ENCODE measurements at regions not wholly inside any gene's neighbourhood (a gene's known extent, or its start where the extent isn't known, plus 50 kb on each side); places are given as distances from the start of the nearest gene placed in this dataset.

- DNase-seq: no peak
Measured at GRCh38 chr14:97311411-97311810, 514.2 kb downstream of the VRK1 start.

- no peak for DNase-seq
Measured at GRCh38 chr14:97312910-97313309, 515.7 kb downstream of the VRK1 start.

DNA sequence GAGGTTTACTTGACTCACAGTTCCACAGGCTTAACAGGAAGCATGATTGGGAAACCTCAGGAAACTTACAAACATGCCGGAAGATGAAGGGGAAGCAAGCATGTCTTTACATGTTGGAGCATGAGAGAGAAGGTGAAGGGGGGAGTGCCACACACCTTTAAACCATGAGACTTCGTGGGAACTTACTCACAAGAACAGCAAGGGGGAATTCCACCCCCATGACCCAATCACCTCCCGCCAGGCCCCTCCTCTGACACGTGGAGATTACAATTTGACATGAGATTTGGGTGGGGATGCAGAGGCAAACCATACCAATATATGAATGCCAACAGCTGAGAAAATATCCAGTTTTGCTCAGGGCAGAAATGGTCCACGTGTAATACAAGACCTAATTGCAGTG is 518.6 kb downstream of the VRK1 start:
- DNase-seq: no peak

DNA sequence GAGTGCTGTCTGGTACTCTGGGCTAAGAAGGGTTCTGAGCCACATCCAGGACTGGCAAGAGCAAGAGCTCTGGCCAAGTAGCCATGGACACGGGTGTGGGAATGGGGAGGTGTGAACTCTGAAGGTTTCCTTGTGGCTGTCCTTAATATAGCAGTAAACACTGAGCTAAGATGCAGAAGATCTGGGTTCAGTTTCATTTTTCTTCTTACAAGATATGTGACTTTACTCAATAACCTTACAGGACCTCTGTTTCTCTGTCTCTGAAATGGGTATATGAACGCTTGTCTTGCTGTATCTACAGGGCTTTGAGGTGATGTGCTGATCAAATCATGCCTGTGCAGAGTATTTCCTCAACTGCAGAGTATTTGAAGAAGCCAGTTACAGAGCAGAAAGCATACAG is 521.2 kb downstream of the VRK1 start:
- DNase-seq: no peak

DNA sequence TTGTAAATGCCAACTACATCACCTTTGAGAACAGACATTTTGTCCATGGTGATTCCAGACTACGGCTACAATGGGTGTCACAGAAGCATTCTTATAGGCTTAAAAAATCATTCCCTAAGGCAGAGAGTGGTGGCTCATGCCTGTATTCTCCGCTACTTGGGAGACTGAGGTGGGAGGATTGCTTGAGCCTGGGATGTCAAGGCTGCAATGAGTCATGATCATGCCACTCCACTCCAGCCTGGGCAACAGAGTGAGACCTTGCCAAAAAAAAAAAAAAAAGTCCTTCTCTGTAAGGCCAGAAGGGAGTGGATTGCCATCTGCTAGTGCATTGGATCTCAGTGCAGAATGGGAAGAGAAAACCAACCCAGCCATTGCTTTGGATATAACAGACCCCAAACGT is 522.5 kb downstream of the VRK1 start:
- no peak for DNase-seq

- DNase-seq: no peak
Measured at GRCh38 chr14:97328743-97329142, 531.6 kb downstream of the VRK1 start.

GRCh38 chr14:97329701-97330100 is 532.5 kb downstream of the VRK1 start:
- no peak for DNase-seq

DNA sequence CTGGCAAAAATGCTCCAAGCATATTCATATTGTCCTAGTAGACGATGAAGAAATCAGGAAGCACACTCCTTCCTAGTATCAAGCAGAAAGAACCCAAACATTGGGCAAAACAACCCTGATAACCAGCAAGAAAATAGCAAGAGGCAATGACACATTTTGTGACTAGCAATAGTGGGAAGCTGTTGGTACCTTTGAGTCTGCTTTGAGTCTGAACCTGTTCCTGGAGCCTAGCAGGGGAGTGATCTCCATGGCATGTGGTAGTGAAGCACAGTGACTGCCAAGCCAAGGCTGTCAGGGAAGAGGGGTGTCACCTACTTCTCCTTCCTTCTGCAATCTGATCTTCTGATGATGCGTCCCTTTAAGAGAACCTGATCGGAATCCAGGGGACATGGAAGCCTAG is 533.9 kb downstream of the VRK1 start:
- DNase-seq: no peak

DNA sequence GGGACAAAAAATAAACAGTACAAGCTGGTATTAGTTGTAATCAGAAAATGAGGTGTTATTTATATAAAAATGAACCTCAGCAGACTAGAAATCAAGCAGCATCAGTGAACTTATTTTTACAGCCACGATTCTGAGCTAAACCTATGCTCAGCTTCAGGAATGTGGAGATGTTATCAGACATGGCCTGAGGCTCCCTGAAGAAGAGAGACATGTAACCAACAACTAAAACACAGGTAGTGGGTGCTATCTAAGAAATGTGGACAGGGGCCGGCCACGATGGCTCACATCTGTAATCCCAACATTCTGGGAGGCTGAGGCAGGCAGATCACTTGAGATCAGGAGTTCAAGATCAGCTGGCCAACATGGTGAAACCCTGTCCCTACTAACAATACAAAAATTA is 534.3 kb downstream of the VRK1 start:
- no peak for DNase-seq

DNA sequence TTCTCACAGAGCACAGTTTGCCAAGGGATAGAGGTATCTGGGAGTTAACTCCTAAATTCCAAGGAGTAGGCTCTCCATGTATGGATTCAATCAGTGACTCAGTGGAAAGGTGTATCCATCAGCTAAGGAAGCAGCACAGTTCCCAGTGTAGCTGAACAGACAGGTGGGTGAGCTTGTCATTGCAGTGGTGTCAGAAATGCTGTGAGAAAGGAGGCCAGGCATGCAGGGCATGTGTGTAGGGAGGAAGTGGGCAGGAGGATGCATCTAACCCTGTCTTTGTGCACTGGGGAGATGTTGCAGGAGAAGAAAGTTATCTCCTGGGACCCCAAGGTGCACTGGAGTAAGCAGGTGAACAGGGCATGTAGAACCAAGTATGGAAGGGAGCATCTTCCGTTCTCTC is 539.0 kb downstream of the VRK1 start:
- no peak for DNase-seq

- DNase-seq: no peak
Measured at GRCh38 chr14:97336816-97337215, 539.6 kb downstream of the VRK1 start.

- no peak for DNase-seq
Measured at GRCh38 chr14:97337267-97337666, 540.1 kb downstream of the VRK1 start.

GRCh38 chr14:97337670-97338069 is 540.5 kb downstream of the VRK1 start:
- DNase-seq: no peak

DNA sequence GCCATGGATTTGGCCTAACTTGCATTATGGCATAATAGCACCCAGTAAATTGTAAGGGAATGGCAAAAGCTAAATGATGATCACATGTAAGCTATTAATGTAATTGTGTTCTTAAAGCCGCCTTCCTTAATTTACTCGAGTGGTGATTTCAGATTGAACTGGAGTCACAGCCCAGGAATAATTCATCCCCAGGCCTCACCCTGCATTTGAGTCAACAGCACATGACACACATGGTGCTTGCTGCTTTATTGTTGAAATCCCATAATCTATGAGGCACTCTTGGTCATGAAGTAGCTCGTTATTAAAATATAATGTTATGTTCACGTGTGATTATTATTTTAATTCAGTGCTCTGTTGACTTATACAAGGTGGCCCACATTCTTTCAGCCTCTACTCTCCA is 547.5 kb downstream of the VRK1 start:
- DNase-seq: no peak

- no peak for DNase-seq
Measured at GRCh38 chr14:97346675-97347074, 549.5 kb downstream of the VRK1 start.

DNA sequence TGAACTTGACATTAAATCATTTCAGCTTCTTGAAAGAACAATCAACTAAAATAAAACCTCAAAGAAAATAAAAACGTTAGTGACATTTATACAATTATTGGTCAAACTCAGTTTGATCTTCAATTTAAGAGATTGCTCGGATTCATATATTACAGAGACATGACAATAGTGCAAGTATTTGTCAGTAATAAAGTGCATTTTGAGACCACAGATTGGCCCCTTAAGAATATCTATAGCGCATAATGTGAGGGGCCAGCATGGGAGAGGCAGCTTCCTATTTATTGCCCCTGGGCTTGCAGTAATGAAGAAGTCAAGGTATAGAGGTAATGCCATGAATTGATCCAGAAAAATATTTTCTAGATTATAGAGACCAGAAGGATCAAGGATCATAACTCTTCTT is 552.3 kb downstream of the VRK1 start:
- no peak for DNase-seq

DNA sequence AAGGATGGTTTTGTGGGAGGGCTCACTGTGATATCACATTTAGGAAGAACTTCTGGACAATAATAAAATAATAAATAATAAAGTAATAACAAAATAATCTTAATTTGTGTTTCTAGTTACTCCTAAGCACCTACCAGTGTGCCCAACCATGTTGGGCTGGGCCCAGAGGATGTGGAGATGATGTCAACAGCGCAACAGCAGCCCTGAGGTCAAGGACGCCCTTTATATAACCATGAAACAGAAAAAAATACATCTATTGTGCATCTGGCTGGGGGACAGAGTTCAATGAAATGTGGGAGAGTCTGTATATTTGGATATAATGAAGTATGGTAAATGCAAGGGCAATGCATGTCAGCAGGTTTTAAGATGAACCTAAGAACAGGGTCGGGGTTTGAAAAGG is 552.8 kb downstream of the VRK1 start:
- no peak for DNase-seq

DNA sequence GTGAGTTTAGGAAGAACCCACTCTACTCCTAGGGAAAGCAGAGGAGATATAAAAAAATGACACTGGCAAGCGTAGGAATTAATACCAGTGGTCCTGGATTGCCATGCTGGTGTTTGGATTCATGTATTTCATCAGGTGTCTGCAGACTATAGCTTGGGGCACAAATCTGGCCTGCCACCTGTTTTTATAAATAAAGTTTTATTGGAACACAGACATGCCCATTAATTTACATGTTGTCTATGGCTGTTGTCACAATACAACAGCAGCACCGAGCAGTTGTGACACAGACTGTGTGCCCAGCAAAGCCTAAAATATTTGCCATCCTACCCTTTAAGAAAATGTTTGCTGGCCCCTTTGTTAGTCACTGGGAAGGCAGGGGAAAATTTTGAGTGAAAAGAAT is 553.2 kb downstream of the VRK1 start:
- DNase-seq: no peak

DNA sequence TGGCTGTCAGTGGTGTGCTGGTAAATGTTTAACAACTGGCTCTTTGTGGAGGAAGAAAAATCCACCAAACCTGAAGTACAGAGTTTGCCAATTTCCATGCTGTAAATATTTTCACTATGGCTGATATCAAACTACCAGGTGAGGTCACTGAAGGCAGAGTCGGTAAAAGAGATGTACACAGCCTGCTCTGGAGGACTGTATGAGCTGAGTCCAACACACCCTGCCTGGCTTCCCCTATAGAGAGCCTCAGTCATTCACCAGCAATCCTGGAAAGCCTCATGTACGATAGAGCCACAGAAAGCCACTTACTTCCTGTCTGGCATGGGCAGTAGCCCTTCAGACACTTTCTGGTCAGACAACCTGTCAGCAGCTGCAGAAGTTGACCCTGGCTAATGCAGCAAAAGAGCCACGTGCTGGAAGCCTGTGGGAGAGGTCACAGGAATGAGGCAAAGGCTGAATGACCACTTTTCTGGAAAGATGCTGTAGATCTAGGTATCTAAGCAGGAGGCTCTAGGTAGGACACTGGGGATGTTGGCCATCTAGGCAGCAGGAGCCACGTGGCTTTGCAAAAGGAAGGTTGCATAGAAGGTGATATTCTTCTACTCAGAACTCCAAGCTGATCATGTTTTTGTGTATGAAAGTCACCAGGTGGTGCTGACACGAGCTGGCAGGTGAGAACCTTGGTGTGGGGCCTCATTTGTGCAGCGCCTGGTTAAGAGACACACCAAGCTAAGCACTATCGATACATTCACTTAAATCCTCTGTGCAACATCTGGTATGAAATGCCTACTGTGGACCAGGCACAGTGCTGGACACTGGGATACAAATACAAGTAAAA is 553.9 kb downstream of the VRK1 start:
- no peak for DNase-seq

GRCh38 chr14:97353102-97353501 is 555.9 kb downstream of the VRK1 start:
- DNase-seq: no peak

- DNase-seq: no peak
Measured at GRCh38 chr14:97354119-97354722, 557.0 kb downstream of the VRK1 start.

DNA sequence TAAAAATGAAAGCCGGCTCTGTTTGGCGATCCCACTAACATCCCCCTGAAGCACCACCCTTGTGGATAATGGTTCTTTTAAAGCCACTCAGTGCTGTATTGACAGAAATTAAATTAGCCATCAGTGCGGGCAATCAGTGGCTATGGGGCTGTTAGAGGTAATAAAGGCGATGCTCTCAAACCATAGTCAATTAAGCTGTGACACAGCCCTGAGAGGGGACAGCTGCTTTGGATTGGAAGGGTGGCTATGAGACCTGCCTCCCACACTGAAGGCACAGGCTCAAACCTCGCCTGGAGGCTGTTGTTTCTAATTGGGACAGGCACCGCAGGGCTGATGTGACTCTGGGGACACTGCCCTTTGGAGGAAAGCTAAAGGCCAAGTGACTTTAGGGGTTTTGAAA is 562.2 kb downstream of the VRK1 start:
- no peak for DNase-seq

DNA sequence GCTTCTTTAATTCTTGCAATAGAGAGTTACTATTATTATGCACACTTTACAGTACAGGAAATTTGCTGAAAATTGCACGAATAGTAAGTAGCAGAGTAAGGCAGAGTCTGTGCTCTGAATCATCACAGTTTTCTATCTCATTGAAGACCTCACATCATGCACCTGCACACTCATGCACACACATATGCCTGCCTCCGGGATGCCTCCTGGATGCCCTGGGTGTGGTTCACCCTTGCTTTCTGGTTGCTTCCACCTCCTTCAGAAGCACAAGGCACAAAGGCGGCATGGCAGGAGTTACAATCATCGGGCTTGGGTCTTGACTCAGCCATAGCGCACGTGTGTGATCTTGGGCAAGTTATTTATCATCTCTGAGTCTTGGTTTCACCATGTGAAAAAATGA is 564.0 kb downstream of the VRK1 start:
- no peak for DNase-seq

DNA sequence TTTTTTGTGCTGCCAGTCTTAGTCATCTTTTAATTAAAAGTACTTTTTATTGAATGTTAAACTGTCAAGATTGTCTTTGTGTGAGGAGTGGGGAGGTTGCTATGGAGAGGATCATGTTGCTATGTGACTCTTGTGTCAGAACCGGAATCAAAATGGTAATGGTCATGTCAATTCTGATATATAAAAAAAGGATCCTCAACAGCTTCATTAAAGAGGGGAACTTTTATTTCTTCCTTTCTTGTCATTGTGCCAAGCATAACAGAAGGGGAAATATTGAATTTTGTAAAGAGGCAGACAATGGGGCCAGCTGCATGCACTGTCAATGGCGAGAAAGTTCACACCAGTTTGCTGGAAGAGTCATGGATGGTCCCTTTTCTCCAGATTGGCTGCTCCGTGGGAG is 564.8 kb downstream of the VRK1 start:
- no peak for DNase-seq

DNA sequence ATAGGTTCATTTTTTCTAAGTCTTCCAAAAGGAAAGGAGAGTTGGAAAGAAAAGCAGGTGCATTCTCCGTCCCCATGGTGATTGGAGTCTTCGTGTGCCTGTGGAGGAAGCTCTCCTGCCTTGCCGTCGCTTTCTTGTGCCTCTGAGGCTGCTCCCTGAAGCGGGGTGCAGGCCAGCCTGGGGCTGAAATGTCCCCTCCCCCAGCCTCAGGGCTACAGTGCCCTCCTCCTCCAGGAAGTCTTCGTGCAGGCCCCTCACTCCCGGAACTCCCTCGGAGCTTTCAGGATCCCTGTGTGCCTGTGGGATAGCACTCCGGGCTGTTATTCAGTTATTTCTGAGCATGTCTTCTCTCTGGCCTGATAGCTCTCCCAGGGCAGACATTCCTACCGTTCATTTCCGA is 569.2 kb downstream of the VRK1 start:
- DNase-seq: no peak
